ELF-1 (cell line): ENCODE measurements at regions not wholly inside any gene's neighbourhood (a gene's known extent, or its start where the extent isn't known, plus 50 kb on each side); places are given as distances from the start of the nearest gene placed in this dataset.

Experiments
- DNase-seq: peaks from one replicate; pipeline ENCODE4 v3.0.0-alpha.2; 2016; ENCODE audit warnings: low read depth, low spot score

GRCh38 chr2:33788044-33788443, 188.9 kb upstream of the FAM98A start:
- no peak for DNase-seq

- no peak for DNase-seq
Observed at GRCh38 chr2:33786881-33787280, 187.8 kb upstream of the FAM98A start.

GRCh38 chr2:33785201-33786106, 186.4 kb upstream of the FAM98A start:
- DNase-seq = no peak

DNA sequence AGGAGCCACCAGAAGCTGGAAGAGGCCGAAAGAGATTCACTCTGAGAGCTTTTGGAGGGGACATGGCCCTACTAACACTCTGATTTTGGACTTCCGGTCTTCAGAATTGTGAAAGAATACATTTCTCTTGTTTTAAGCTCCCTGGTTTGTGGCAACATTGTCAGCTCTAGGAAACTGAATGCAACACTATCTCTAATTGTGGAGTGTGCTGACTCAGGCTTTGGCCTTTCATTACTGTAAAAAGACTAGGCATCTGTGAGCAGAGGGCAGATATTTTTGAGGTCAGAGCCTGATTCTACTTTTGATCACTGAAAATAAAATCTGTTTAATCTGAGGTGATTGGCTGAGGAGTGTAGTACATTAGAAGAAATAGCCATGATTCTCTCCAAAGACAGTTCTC, 185.4 kb upstream of the FAM98A start:
- no peak for DNase-seq

DNA sequence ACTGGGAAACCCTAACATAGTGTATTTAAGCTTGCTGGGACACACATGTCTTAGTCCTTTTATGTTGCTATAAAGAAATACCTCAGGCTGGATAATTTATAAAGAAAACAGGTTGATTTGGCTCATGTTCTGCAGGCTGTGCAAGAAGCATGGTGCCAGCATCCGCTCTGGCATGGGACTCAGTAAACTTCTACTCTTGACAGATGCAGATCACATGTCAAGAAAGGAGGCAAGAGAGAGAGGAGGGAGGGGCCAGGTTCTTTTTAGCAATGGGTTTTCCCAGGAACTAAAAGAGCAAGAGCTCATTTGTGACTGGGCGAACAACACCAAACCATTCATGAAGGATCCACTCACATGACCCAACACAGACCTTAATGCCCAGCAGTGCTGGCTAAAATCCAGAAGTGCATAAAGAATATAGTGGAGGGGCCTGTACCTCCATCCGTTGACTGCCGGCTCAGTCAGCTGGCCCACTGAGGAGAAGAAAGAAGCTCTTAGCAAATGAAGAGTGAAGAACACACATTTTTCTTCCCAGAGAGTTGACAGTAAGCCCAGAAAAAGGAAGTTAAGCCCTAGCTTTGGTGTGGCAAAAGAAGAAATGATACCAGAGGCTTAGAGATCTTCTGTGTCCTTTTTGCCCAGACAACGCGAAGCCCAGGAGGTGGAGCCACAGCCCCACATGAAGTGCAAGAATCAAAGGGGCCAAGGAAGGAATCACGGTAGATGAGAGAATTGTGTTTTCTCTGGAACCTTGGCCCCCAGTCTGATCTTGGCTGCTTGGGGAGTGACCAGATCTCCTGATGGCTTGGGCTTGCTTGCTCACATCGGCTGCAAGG, 183.5 kb upstream of the FAM98A start:
- DNase-seq = no peak

DNA sequence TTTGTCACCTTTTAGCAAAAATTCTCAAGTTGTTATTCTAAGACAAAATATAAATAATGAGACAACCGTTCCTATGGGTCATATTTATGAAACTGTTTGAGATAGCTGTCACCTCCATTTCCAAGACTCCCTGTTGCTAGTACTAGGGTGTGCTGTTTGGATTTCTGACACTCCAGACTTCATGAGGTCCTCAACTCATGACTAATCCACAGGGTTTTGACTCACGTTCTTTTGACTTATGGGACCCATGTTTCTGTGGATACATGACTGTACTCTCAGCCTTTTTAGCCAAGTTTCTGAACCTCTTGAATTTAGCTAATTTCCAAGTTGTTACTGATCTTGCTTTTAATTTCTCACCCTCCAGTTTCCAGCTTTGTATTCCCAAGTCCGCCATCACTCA, 178.7 kb upstream of the FAM98A start:
- DNase-seq = no peak

- DNase-seq = no peak
Observed at GRCh38 chr2:33775306-33775705, 176.2 kb upstream of the FAM98A start.

DNA sequence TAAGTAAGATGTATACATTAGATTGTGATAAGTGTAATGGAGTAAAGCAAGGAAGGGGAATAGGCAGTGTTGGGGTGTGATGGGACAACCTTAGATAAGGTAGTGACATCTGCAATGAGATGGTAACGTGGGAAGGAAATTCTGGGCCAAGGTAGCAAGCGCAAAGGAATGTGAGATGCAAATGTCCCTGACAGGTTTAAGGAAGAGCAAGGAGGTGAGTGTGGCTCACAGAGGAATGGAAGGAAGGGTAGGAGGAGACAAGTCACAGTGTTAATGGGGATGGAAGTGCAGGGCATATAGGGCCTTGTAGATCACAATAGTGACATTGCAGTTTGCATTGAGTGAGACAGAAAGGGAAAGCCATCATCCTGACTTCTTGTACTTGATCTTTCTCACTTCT, 170.9 kb upstream of the FAM98A start:
- DNase-seq = no peak

GRCh38 chr2:33766175-33766574, 167.1 kb upstream of the FAM98A start:
- DNase-seq = no peak

GRCh38 chr2:33765122-33765521, 166.0 kb upstream of the FAM98A start:
- DNase-seq = peak; percentile 25

DNA sequence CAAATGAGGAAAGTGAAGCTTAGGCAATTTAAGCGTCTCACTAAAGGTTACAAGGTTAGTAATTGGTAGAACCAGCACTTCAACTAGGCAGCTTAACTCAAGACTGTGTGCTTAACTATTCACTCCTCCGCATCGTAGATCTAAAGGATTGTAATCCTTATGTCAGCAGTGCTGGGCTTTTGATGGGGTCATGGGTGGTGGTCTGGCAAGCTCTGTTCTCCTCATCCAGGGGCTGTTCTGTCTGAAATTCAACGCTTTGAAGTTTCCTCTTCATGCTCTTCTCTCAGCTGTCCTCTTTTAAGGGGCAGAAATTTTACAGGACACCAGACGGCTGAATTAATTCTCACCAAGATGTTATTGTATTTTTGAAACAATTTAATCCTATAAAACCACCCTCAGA, 165.5 kb upstream of the FAM98A start:
- peak; percentile 2 for DNase-seq

DNA sequence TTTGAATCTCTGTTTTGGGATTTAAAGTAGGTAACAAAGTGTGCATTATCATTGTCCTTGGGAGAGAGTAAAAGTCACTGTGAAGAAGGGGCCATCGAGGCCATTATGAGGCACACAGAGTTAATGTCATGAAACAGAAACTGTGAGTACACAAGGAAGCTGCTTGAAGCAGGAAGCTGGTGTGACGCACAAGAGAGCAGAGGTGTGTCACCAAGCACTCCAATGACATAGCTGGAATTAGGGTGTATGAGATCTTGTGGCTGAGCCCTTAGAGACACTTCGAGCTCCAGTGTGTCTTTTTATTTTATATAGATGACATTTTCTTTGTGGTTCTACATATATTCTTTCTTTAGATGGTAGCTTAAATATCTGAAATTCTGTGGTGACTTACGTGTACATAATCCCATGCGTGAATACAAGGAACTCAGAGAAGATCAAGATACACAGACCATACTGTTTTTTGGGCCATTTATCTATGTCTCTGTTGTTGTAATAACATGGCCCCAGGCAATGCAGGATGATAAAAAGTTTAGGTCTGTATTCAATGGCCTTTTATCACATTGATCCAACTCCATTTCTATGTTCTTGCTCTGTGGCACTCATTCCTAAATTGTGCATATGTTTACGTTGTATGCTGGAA, 164.7 kb upstream of the FAM98A start:
- DNase-seq = peak; percentile 1

DNA sequence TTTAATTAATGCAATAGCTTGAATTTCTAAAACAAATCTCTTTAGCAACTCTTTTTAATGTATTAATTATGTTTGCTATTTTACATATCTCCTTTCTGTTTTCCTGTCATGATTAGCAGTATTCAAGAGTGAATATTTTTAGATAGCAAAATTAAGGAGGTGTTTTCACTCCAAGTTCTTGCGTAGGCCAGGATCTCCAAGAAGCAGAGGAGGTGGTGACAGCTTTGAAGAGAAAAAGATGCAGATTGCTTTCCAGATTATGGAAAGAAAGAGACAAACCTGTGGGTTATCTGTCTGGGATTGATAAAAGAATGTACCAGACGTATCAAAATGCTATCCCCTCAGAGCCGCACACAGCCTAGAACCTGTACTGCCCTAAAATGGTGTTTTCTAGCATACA, 163.5 kb upstream of the FAM98A start:
- DNase-seq = no peak

- no peak for DNase-seq
Observed at GRCh38 chr2:33746208-33746800, 147.2 kb upstream of the FAM98A start.

DNA sequence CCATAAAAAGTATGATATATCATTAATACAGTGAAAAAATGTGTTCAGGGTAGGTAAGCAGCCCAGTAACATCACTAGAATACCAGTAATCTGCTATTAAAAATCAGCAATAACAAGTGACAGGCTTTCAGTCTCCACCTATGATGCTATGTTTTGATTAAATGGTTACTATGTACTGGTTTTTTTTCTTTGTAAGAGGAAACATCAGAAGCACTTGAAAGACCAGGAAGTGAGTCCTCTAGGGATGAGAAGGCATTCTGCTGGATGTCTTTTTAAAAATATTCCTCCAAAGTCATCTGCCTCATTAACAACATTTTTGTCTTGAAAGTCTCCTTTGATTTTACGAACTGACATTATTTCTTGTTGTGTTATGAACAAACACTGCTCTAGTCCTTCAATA, 136.0 kb upstream of the FAM98A start:
- DNase-seq = no peak

- no peak for DNase-seq
Observed at GRCh38 chr2:33730804-33731203, 131.7 kb upstream of the FAM98A start.

DNA sequence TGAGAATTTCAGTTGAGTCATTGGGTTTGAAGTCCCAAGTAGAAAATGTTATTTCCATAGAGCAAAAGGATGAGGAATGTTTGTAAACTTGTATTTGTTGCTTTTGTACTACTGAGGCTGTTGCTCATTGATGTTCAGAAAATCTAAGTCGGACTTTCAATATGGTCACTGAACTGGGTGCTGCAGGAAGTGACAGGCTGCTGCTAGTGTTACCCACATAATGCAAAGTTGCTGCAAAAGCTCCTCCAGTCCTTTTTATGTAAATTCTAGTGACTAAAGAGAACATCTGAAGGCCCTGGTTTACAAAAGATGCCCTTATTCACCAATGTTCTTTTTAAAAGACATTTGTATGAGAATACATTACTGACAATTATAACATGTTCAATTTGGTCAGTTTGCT, 131.1 kb upstream of the FAM98A start:
- no peak for DNase-seq

DNA sequence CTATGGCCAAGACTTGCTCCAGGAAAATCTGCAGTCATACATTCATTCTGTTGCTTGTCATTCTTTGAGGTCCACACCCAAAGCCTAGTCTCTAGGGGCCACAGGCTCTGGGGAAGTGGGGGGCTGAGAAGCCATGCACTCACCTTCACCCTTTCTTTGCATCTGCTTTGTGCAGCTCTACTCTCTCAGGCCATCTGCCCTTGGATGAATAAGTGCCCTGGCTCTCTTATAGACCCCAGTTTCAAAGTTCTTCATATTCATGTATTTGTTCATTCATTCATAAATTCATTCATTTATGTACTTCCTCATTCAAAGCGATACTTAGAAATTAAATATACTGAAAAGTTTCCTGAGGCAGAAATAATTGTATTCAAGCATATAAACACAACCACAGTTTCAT, 130.3 kb upstream of the FAM98A start:
- no peak for DNase-seq

- no peak for DNase-seq
Observed at GRCh38 chr2:33728106-33728505, 129.0 kb upstream of the FAM98A start.

GRCh38 chr2:33727361-33728032, 128.4 kb upstream of the FAM98A start:
- DNase-seq = no peak

DNA sequence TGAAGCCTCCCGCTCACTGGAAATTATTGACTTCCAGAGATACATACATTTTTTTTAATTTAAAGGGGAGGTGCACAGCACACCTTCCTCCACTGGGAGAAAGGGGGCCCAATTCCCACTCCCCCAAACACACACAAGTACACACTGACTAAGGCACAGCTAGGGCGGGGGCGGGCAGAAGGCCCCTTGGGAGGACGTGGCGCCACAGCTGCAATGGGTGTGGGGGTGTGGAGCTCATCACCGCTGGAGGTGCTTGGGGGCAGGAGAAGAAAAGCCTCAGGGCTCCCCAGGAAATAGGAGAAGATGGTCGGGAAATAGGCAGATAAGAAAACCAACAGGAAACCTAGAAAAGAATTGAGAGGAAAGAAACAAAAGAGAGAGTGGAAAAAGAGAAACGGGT, 127.3 kb upstream of the FAM98A start:
- no peak for DNase-seq
